ENCODE measurements at regions not wholly inside any gene's neighbourhood (a gene's known extent, or its start where the extent isn't known, plus 50 kb on each side); places are given as distances from the start of the nearest gene placed in this dataset.

GRCh38 chr22:48263791-48264351, 1501.4 kb downstream of the TBC1D22A start:
- no peak overlapping the region for H3K9ac ChIP-seq (ENCODE audit: low read length)
- no peaks in the 10 kb centered on the region for H3K9me3 ChIP-seq (ENCODE audit: insufficient read depth, low read length)
- H3F3A ChIP-seq (ENCODE audit: insufficient read depth): no peaks in the 10 kb centered on the region
- no peak overlapping the region for H3K4me2 ChIP-seq (ENCODE audit: low read depth, low read length, poor library complexity, severe bottlenecking)
- H2AFZ ChIP-seq (ENCODE audit: low read depth, low read length, severe bottlenecking): no peak overlapping the region
- no peaks in the 10 kb centered on the region for H3K9me2 ChIP-seq (replicated peaks; ENCODE audit: insufficient read depth, low read length)
- H3K4me3 ChIP-seq (ENCODE audit: insufficient read depth, low read length, poor library complexity, severe bottlenecking): no peak overlapping the region
- no peaks in the 10 kb centered on the region for H3K27me3 ChIP-seq (ENCODE audit: low read length)
- H4K20me1 ChIP-seq (ENCODE audit: low read depth, low read length): no peaks in the 10 kb centered on the region
- TF ChIP-seq CTCF (IDR thresholded peaks at IDR 0.05; ENCODE audit: insufficient read depth, low read length, poor library complexity, severe bottlenecking) (no peak), EZH2phosphoT487 (conservative IDR thresholded peaks at IDR 0.05; ENCODE audit: low read length) (no peak)
- no peaks in the 10 kb centered on the region for H3K79me2 ChIP-seq (ENCODE audit: insufficient read depth, low read length)
- H3K36me3 ChIP-seq (ENCODE audit: low read length): no peaks in the 10 kb centered on the region
- H3K27ac ChIP-seq (ENCODE audit: low read depth, low read length): no peak overlapping the region

- H4K20me1 ChIP-seq (ENCODE audit: low read depth, low read length): no peaks in the 10 kb centered on the region
Observed at GRCh38 chr22:48263431-48263765, 1500.9 kb downstream of the TBC1D22A start.

GRCh38 chr22:48262596-48263430, 1500.4 kb downstream of the TBC1D22A start:
- Histone ChIP-seq H3F3A (ENCODE audit: insufficient read depth) (no peaks in the 10 kb centered on the region), H3K9me2 (replicated peaks; ENCODE audit: insufficient read depth, low read length) (no peaks in the 10 kb centered on the region), H3K4me3 (ENCODE audit: insufficient read depth, low read length, poor library complexity, severe bottlenecking) (no peak overlapping the region), H3K9ac (ENCODE audit: low read length) (no peak overlapping the region), H3K27me3 (ENCODE audit: low read length) (no peaks in the 10 kb centered on the region), H3K27ac (ENCODE audit: low read depth, low read length) (no peak overlapping the region), H3K9me3 (ENCODE audit: insufficient read depth, low read length) (no peaks in the 10 kb centered on the region), H3K36me3 (ENCODE audit: low read length) (no peaks in the 10 kb centered on the region), H2AFZ (ENCODE audit: low read depth, low read length, severe bottlenecking) (no peak overlapping the region), H4K20me1 (ENCODE audit: low read depth, low read length) (no peaks in the 10 kb centered on the region), H3K4me2 (ENCODE audit: low read depth, low read length, poor library complexity, severe bottlenecking) (no peak overlapping the region), H3K79me2 (ENCODE audit: insufficient read depth, low read length) (no peaks in the 10 kb centered on the region)
- no peak for TF ChIP-seq EZH2phosphoT487 (conservative IDR thresholded peaks at IDR 0.05; ENCODE audit: low read length)
- no peak for TF ChIP-seq CTCF (IDR thresholded peaks at IDR 0.05; ENCODE audit: insufficient read depth, low read length, poor library complexity, severe bottlenecking)

More at GRCh38 chr22:48263431-48263765, 1500.9 kb downstream of the TBC1D22A start:
- Histone ChIP-seq H3K4me3 (ENCODE audit: insufficient read depth, low read length, poor library complexity, severe bottlenecking) (no peak overlapping the region), H3F3A (ENCODE audit: insufficient read depth) (no peaks in the 10 kb centered on the region), H3K36me3 (ENCODE audit: low read length) (no peaks in the 10 kb centered on the region), H3K79me2 (ENCODE audit: insufficient read depth, low read length) (no peaks in the 10 kb centered on the region), H2AFZ (ENCODE audit: low read depth, low read length, severe bottlenecking) (no peak overlapping the region), H3K9me3 (ENCODE audit: insufficient read depth, low read length) (no peaks in the 10 kb centered on the region), H3K9me2 (replicated peaks; ENCODE audit: insufficient read depth, low read length) (no peaks in the 10 kb centered on the region), H3K9ac (ENCODE audit: low read length) (no peak overlapping the region), H3K27ac (ENCODE audit: low read depth, low read length) (no peak overlapping the region), H3K27me3 (ENCODE audit: low read length) (no peaks in the 10 kb centered on the region), H3K4me2 (ENCODE audit: low read depth, low read length, poor library complexity, severe bottlenecking) (no peak overlapping the region)
- no peak for TF ChIP-seq CTCF (IDR thresholded peaks at IDR 0.05; ENCODE audit: insufficient read depth, low read length, poor library complexity, severe bottlenecking)
- no peak for TF ChIP-seq EZH2phosphoT487 (conservative IDR thresholded peaks at IDR 0.05; ENCODE audit: low read length)
